ENCODE measurements at regions not wholly inside any gene's neighbourhood (a gene's known extent, or its start where the extent isn't known, plus 50 kb on each side); places are given as distances from the start of the nearest gene placed in this dataset.

DNA sequence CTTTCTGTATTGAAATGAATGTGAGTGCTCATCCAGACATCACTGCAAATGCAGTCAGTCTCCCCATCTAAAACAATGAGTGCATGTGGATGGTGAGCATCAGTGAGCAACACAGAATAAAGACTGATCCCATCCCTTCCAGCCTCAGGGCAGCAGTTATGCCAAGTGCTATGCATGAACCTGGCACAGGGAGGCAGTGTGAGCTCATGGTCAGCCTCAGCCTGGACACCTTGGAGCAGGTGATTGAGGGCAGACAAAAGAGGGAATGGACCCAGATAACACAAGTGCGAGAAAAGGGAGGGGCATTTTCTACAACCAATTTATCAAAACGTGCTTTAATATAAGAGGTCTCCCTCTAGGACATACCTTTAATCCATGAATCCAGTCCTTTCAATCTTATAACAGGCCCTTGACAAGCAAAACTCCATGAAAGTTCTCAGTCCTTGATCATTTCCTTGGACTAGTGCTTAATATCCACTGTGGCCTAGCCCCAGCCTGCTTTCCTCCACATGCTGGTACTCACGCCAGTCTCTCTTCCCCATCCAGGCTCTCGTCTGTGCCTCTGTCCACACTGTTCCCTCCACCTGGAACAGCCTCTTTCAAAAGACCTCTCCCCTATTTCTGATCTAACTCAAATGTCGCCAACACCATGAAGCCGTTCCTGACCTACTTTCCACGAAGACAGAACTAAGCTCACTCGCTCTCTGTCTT lies 50.5 kb upstream of the LRRC55 start:
- no TSS peak for BruUV-seq (replicated peaks)
- Histone ChIP-seq H3K27me3 (ENCODE audit: insufficient read depth, low read length) (peaks cover 54% of the 10 kb centered on the region), H3K79me2 (ENCODE audit: insufficient read depth, low read length) (no peaks in the 10 kb centered on the region), H3K4me2 (ENCODE audit: low read length) (no peak overlapping the region), H3K4me3 (replicated peaks in 1 of 2; ENCODE audit: low read depth in 1 of 2, low read length in 2 of 2) (no peak overlapping the region), H3K4me1 (ENCODE audit: control insufficient read depth in 1 of 2, insufficient read depth in 2 of 2, low read length in 2 of 2) (no peaks in the 10 kb centered on the region; a peak in 1 of 4 replicates), H4K20me1 (ENCODE audit: insufficient read depth) (no peaks in the 10 kb centered on the region), H3K9me3 (ENCODE audit: control insufficient read depth in 1 of 2, insufficient read depth in 1 of 2, low read depth in 1 of 2, low read length in 2 of 2) (no peaks in the 10 kb centered on the region), H3K9me2 (ENCODE audit: insufficient read depth) (no peaks in the 10 kb centered on the region), H3K36me3 (ENCODE audit: control insufficient read depth in 1 of 2, insufficient read depth in 2 of 2, low read length in 2 of 2) (no peaks in the 10 kb centered on the region), H3K27ac (ENCODE audit: low read depth, low read length) (no peak overlapping the region), H2AFZ (ENCODE audit: low read depth, low read length, poor library complexity, severe bottlenecking) (no peak overlapping the region), H3K9ac (ENCODE audit: low read length) (no peak overlapping the region)
- ATAC-seq = peak; percentile 95
- DNase-seq (ENCODE audit: low read depth, low spot score) = no peak
- ChIA-PET CTCF (interaction anchor here (6.0 kb wide), 1 partner anchor 118 kb away, joined by 105 read pairs; no protein-coding TSS in a partner anchor), POLR2A (no interaction called here), RAD21 (ENCODE audit: low non-redundant PET in 1 of 2, low total read pairs in 2 of 2, uncharacterized antibody in 2 of 2, unreplicated experiment in 2 of 2) (interaction anchor here (1.3 to 1.4 kb wide), 2 partner anchors 117 to 118 kb away, joined by 3 to 5 read pairs; no protein-coding TSS in a partner anchor)
- TF ChIP-seq ZNF274 (IDR thresholded peaks at IDR 0.05; ENCODE audit: low read depth, low read length) = no peak
- peak; percentile 75 for TF ChIP-seq RAD21 (IDR thresholded peaks at IDR 0.05; ENCODE audit: low read depth)
- TF ChIP-seq, protein P1, sequence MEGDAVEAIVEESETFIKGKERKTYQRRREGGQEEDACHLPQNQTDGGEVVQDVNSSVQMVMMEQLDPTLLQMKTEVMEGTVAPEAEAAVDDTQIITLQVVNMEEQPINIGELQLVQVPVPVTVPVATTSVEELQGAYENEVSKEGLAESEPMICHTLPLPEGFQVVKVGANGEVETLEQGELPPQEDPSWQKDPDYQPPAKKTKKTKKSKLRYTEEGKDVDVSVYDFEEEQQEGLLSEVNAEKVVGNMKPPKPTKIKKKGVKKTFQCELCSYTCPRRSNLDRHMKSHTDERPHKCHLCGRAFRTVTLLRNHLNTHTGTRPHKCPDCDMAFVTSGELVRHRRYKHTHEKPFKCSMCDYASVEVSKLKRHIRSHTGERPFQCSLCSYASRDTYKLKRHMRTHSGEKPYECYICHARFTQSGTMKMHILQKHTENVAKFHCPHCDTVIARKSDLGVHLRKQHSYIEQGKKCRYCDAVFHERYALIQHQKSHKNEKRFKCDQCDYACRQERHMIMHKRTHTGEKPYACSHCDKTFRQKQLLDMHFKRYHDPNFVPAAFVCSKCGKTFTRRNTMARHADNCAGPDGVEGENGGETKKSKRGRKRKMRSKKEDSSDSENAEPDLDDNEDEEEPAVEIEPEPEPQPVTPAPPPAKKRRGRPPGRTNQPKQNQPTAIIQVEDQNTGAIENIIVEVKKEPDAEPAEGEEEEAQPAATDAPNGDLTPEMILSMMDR (IDR thresholded peaks at IDR 0.05 in 2 of 3, conservative IDR thresholded peaks at IDR 0.05 in 1 of 3; ENCODE audit: borderline replicate concordance in 1 of 3, insufficient read depth in 1 of 3, low read depth in 2 of 3, low read length in 2 of 3) = peak; percentile 57 to 69 (median 68); a peak in 5 of 6 replicates
- intact Hi-C loops (cut with micrococcal nuclease) = loop anchor here (1.0 kb wide), 1 partner anchor 118 kb away; no protein-coding TSS in a partner anchor

Measured in HCT116 (cell line).